Gastrocnemius medialis (tissue), 4 donors: ENCODE measurements at regions not wholly inside any gene's neighbourhood (a gene's known extent, or its start where the extent isn't known, plus 50 kb on each side); places are given as distances from the start of the nearest gene placed in this dataset.

Experiments used
- CTCF ChIP-seq, 5 experiments: fragments of 450-650 bp in 3 of 5; fragments of 200-600 bp in 2 of 5; sonication (generic) in 2 of 5; IDR thresholded peaks in 4 of 5; conservative IDR thresholded peaks in 1 of 5; 1 replicate in 4 of 5; 2 replicates in 1 of 5; pipeline ENCODE4 v1.5.1; 2016 to 2019; ENCODE audit warnings: antibody characterized with exemption in 5 of 5, mild to moderate bottlenecking in 3 of 5, moderate library complexity in 3 of 5
- POLR2A ChIP-seq, 2 donors: fragments of 450-650 bp; IDR thresholded peaks; one replicate each; pipeline ENCODE4 v1.6.1; 2017; ENCODE audit warnings: antibody characterized with exemption in 2 of 2, mild to moderate bottlenecking in 2 of 2, moderate library complexity in 2 of 2

GRCh38 chr13:54949735-54950134 lies 1921.1 kb downstream of the OLFM4 start:
- TF ChIP-seq CTCF (IDR thresholded peaks at IDR 0.05 in 4 of 5, conservative IDR thresholded peaks at IDR 0.05 in 1 of 5) (no peak), POLR2A (IDR thresholded peaks at IDR 0.05) (no peak)
